ENCODE measurements at regions not wholly inside any gene's neighbourhood (a gene's known extent, or its start where the extent isn't known, plus 50 kb on each side); places are given as distances from the start of the nearest gene placed in this dataset.

GRCh38 chr3:81947359-81947758 lies 185.9 kb upstream of the GBE1 start:
- TF ChIP-seq CTCF (IDR thresholded peaks at IDR 0.05 in 4 of 5, conservative IDR thresholded peaks at IDR 0.05 in 1 of 5) (no peak), POLR2A (IDR thresholded peaks at IDR 0.05) (no peak)
